ENCODE measurements at regions not wholly inside any gene's neighbourhood (a gene's known extent, or its start where the extent isn't known, plus 50 kb on each side); places are given as distances from the start of the nearest gene placed in this dataset.

- TF ChIP-seq CTCF (IDR thresholded peaks at IDR 0.05) (no peak), POLR2A (IDR thresholded peaks at IDR 0.05) (no peak)
Measured at GRCh38 chr13:112260108-112261055, 115.8 kb upstream of the SPACA7 start.

Measured in testis (tissue), 2 donors.